NCI-H2196 (cell line): ENCODE measurements at regions not wholly inside any gene's neighbourhood (a gene's known extent, or its start where the extent isn't known, plus 50 kb on each side); places are given as distances from the start of the nearest gene placed in this dataset.
"Not testable (repeated sequence)": the region's sequence is repeated elsewhere in the genome, so short reads cannot be mapped to it uniquely, and the experiment has no call there.

Experiments used
- DNase-seq: peaks from one replicate; lab custom pipeline; 2025; ENCODE audit not compliant: unreplicated experiment; lab: John Stamatoyannopoulos, UW

GRCh38 chr7:114182837-114183236 lies 231.8 kb upstream of the FOXP2 start:
- no peak for DNase-seq

GRCh38 chr7:114181280-114181679 lies 233.3 kb upstream of the FOXP2 start:
- no peak for DNase-seq

- no peak for DNase-seq
Measured at GRCh38 chr7:114180556-114181266, 233.9 kb upstream of the FOXP2 start.

- no peak for DNase-seq
Measured at GRCh38 chr7:114175125-114175524, 239.5 kb upstream of the FOXP2 start.

GRCh38 chr7:114173170-114173890 lies 241.3 kb upstream of the FOXP2 start:
- no peak for DNase-seq

- DNase-seq = not testable (repeated sequence)
Measured at GRCh38 chr7:114169389-114169788, 245.2 kb upstream of the FOXP2 start.

- DNase-seq = no peak
Measured at GRCh38 chr7:114160925-114161324, 242.1 kb upstream of the PPP1R3A start.

GRCh38 chr7:114158854-114159253 lies 240.0 kb upstream of the PPP1R3A start:
- DNase-seq = no peak

- DNase-seq = no peak
Measured at GRCh38 chr7:114158275-114158674, 239.5 kb upstream of the PPP1R3A start.

GRCh38 chr7:114156178-114156577 lies 237.4 kb upstream of the PPP1R3A start:
- DNase-seq = no peak

- no peak for DNase-seq
Measured at GRCh38 chr7:114155116-114156110, 236.6 kb upstream of the PPP1R3A start.

GRCh38 chr7:114153700-114154099 lies 234.9 kb upstream of the PPP1R3A start:
- DNase-seq = no peak

- DNase-seq = no peak
Measured at GRCh38 chr7:114152314-114152938, 233.6 kb upstream of the PPP1R3A start.

- DNase-seq = no peak
Measured at GRCh38 chr7:114151777-114152176, 233.0 kb upstream of the PPP1R3A start.

- no peak for DNase-seq
Measured at GRCh38 chr7:114150689-114151088, 231.9 kb upstream of the PPP1R3A start.

- DNase-seq = no peak
Measured at GRCh38 chr7:114148779-114149178, 230.0 kb upstream of the PPP1R3A start.

GRCh38 chr7:114141415-114141814 lies 222.6 kb upstream of the PPP1R3A start:
- no peak for DNase-seq

GRCh38 chr7:114140561-114140960 lies 221.8 kb upstream of the PPP1R3A start:
- no peak for DNase-seq

GRCh38 chr7:114139690-114140089 lies 220.9 kb upstream of the PPP1R3A start:
- DNase-seq = not testable (repeated sequence)

GRCh38 chr7:114138587-114138986 lies 219.8 kb upstream of the PPP1R3A start:
- no peak for DNase-seq

GRCh38 chr7:114133717-114134116 lies 214.9 kb upstream of the PPP1R3A start:
- DNase-seq = no peak
